ENCODE measurements at regions not wholly inside any gene's neighbourhood (a gene's known extent, or its start where the extent isn't known, plus 50 kb on each side); places are given as distances from the start of the nearest gene placed in this dataset.

DNA sequence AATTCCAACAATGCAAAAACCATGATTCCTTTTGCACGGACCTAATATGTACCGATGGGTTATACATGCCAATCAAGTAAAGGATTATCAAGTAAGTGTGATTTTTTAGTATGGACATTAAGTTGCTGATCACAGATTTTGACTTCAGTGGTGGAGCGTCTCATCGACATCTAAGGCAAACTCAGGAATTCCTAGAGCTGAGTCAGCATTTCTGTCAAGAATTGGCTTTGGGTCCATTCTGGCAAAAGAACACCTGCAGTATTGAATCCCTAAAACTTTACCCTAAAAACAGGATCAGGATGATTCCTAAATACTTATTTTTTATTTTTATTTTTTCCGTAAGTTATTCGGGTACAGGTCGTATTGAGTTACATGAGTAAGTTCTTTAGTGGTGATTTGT is 83.6 kb downstream of the HPGD start:
- DNase-seq (ENCODE audit: low read depth): no peak

DNA sequence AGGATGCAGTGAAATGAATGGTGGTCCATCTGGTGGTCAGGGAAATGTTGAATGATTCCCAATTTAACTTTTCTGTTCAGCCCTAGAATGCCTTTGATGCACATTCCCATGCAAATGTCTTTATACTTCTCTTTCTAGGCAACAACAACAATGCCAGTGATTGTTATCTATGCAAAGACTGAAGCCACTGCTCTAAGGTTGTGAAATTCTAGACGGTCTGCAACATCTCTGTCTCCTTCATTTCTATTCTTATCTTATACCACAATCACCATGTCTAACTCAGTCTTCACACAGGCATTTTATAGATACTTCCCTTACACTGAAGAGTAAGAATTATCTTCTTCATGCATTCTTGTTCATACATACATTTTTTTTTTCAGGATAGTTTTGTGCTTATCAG is 84.5 kb downstream of the HPGD start:
- DNase-seq (ENCODE audit: low read depth): no peak

- peak; percentile 61 for DNase-seq (ENCODE audit: low read depth)
Observed at GRCh38 chr4:174437324-174437723, 85.0 kb downstream of the HPGD start.

GRCh38 chr4:174436377-174436776 is 85.9 kb downstream of the HPGD start:
- no peak for DNase-seq (ENCODE audit: low read depth)

DNA sequence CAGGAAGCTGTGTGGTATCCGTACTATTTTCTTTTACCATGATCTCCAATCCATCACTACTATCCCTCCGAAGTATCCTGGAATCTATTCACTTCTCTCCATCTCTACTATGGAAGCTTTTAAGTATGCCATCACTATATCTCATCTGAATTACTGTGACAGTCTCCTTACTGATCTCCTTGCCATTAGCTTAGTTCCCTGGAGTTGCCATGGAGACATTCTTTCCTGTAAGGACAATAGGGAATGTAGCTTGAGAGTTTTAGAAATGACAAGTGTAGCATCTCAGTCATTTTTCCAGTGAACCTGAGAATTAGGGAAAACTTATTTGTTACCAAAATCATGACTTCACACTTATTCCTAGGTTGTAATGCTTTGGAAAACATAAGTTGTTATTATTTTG is 86.3 kb downstream of the HPGD start:
- no peak for DNase-seq (ENCODE audit: low read depth)

GRCh38 chr4:174434455-174434854 is 87.8 kb downstream of the HPGD start:
- no peak for DNase-seq (ENCODE audit: low read depth)

GRCh38 chr4:174430576-174430975 is 91.7 kb downstream of the HPGD start:
- no peak for DNase-seq (ENCODE audit: low read depth)

DNA sequence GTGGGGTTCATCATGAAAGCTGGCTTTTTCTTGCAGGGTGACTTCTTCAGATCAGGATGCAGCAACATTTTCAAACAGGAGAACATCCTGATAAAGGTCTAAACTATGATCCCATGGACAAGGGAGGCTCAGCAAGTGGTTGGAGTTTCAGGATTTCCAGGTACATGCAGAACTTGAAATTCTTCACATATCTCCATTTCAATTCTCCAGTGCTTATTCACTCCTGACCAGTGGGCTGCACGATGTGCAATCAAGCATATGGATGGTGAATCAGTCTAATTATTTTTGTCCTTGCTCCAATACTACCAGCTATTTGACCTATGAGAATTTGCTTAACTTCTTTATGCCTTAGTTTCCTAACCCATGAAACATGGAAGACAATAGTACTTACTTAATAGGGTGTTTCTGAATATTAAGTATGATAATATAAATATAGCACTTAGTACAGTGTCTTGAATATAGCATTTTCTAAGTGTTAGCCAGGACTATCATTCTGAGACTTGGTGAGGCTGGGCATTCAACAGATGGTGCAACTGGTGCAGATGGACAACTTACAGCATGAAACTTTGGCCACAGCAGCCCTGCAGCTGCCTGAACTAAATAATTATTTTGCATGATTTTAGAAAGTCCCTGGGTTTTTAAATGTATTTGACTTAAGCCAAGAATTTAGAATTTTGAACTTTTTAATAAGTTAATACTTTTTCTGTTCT is 92.4 kb downstream of the HPGD start:
- DNase-seq (ENCODE audit: low read depth): no peak

DNA sequence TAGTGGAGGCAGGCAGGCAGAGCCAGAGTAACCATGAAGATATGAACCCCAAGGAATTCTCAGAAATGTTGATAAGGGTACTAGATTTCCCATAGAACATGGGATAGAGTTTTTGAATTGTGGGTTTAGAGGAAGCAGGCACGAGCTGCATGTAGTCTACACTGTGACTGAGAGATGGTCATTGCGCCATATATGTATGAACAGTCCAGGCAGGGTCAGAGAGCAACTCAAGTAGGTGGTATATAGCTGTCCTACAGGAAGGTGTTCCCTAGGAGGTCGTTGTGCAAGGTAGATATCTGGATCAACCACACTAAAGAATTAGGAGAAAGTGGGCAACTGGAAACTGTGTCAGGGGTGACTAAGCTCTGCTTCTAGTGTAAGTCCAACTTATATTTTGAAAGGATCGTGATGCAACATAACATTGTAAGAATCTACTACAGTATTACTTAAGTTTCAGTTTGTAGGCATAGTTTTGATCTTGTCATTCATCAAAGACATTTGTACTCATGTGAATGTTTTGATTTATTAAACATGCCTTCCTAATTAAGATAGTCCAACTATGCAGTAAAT is 94.6 kb downstream of the HPGD start:
- no peak for DNase-seq (ENCODE audit: low read depth)

DNA sequence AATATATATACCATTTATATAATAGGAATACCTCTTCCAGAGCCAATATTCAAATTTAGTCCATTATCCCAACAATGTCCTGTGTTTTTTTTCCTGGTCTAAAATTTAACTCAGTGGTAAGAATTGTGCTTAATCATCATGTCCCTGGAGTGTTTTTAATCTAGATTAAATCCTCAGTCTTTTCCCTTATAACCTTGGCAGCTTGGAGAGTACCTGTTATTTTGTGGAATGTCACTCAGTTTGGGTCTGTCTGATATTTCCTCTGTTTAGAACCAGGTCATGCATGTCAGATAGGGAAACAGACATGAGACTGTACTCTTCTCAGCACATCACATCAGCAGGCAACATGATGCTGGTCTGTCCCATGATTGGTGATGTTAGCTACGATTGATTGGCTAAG is 96.6 kb downstream of the HPGD start:
- DNase-seq (ENCODE audit: low read depth): no peak

GRCh38 chr4:174423257-174423944 is 98.9 kb downstream of the HPGD start:
- no peak for DNase-seq (ENCODE audit: low read depth)

- DNase-seq (ENCODE audit: low read depth): no peak
Observed at GRCh38 chr4:174422893-174423256, 99.4 kb downstream of the HPGD start.

DNA sequence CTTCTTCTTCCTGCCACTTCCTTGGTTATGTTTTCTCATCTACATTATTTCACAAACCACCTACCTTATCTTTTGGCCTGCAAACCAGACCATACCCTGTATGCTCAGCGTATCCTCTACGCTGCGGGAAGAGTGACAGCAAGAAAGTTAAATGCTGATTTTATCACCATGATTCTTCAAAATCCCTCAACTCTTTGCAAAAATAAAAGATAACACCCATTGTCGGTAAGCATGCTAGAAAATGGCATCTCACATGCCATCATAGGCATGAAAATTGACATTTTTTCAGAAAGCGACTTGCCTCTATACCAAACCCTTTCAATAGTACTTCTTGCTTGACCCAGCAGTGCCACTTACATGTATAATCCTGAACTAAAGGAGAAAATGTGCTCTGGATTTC is 102.0 kb downstream of the HPGD start:
- no peak for DNase-seq (ENCODE audit: low read depth)

- DNase-seq (ENCODE audit: low read depth): no peak
Observed at GRCh38 chr4:174418640-174419212, 103.6 kb downstream of the HPGD start.

DNA sequence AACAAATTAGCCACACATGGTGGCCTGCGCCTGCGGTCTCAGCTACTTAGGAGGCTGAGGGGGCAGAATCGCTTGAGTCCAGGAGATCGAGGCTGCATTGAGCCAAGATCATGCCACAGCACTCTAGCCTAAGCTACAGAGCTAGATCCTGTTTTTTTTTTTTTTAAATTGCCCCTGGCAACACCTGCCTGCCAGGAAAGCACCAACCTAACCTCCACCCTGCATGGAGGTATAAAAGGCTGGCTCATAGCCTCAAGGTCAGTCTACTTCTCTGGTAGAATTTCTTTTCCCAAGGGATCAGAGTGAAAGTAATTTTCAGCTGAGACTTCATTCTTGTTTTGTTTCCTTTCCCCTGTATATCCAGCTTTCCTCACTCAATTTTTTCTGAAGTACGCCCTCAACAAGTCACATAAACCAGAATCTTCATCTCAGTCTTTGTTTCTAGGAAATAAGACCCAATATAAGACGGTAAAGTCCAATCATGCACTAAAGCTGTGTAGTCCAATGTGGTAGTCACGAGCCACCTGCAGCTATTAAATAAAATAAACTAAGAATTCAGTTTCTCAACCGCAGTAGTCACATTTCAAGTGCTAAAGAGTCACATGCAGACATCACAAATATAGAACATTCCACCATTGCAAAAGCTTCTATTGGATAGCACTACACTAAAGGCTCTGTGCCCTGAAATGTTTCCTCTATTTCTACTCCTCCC is 113.3 kb downstream of the HPGD start:
- DNase-seq (ENCODE audit: low read depth): no peak

- no peak for DNase-seq (ENCODE audit: low read depth)
Observed at GRCh38 chr4:174406383-174406782, 115.9 kb downstream of the HPGD start.

DNA sequence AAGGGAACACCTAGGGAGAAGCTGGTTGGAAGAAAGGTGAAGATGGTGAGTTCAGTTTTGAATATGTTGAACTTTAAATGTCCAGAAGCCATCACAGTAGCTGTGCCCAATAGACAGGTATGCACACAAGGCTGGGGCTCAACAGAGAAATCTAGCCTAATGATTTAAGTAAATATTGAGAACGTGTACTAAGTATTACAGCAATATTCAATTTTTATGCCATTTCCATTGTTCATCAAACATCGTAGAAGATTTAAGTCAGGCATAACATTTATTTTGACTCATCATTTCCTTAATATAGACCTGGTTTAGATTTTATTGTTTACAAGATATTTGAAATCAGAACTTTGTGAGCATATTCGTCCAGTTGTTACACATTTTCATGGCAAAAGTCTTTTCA is 116.4 kb downstream of the HPGD start:
- DNase-seq (ENCODE audit: low read depth): no peak

DNA sequence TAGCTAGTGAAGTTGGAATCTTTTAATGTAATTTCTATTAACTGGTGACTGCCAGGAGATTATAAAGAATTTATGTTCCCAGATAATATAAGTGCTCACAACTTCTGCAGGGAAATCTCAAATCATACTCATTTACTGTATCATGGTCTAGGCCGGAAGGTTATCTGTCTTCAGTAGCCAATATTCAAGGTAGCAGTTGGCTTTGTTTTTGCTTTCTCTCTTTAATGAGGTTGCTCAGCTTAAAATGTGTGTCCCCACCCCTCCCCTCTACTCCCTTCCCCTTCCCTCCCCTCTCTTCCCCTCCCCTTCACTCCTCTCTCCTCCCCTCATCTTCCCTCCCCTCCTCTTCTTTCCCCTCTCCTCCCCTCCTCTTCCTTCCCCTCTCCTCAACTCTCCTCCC is 117.6 kb downstream of the HPGD start:
- no peak for DNase-seq (ENCODE audit: low read depth)

- DNase-seq (ENCODE audit: low read depth): no peak
Observed at GRCh38 chr4:174403177-174403543, 119.1 kb downstream of the HPGD start.

- DNase-seq (ENCODE audit: low read depth): no peak
Observed at GRCh38 chr4:174402470-174403176, 118.9 kb downstream of the CEP44 start.

- DNase-seq (ENCODE audit: low read depth): no peak
Observed at GRCh38 chr4:174401471-174402130, 117.9 kb downstream of the CEP44 start.
